GM21423 (cell line): ENCODE measurements at regions not wholly inside any gene's neighbourhood (a gene's known extent, or its start where the extent isn't known, plus 50 kb on each side); places are given as distances from the start of the nearest gene placed in this dataset.

Experiments
- ATAC-seq: cut with Tn5 transposase; IDR thresholded peaks from one replicate; pipeline ENCODE4 v1.9.1; 2021; ENCODE audit warnings: mild to moderate bottlenecking, moderate library complexity; ENCODE audit not compliant: unreplicated experiment

DNA sequence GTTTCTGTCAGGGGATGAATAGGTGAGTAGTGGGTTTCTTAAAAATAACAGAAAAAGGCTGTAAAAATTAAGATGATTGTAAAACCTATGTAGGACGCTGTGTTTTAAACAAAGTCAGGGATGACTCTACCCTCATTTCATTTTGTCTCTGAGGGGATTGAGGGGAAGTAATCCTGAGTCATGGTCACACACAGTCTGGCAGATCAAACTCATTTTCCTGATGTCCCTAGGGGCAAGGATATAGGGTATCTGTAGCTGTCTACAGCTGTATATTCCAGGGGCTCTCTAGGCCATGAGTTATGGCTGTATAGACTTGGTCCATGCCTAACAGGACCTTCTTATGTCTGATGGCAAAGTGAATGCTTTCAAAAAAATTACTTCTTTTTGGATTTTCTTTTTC lies 421.1 kb downstream of the PDCD6IP start:
- no peak for ATAC-seq

DNA sequence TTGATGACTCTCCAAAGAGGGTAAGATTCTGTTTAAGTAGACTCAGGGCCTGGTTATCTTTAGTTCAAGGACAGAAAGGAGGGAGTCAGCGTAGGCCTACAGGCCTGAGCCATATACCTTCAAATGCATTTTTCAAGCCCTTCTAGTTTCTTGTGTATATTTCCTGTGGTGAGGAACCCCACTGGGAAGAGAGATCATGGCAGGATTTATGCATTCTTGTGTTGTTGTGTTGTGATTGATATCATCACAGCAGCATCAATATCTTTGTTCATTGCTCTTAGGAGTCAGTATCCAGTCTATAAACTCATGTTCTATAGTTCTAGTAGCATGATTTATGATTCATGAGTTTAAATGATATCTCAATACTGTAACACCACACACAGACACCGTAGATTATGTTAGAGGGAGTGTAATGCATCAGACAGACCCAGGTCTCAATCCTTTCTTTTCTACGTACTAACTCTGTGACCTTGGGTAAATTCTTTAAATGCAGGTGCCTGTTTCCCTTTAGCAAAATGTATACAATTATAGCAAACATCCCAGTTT lies 427.5 kb downstream of the PDCD6IP start:
- no peak for ATAC-seq

DNA sequence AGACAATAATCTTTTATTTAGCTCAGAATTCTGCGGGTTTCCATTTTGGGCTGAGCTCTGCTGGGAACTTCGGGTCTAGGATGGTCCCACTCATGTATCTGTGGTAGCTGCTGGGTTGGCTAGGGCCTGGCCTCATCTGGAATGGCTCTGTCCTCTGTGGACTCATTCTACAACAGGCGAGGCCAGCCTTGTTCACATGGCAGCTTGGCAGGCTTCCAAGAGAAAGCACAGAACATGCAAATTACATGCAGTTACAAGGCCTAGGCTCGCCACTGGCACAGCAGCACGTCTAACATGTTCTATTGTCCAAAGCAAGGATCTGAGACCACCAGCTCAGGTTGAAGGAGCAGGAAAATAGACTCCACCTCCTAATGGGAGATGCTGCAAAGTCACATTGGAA lies 431.4 kb downstream of the PDCD6IP start:
- no peak for ATAC-seq

DNA sequence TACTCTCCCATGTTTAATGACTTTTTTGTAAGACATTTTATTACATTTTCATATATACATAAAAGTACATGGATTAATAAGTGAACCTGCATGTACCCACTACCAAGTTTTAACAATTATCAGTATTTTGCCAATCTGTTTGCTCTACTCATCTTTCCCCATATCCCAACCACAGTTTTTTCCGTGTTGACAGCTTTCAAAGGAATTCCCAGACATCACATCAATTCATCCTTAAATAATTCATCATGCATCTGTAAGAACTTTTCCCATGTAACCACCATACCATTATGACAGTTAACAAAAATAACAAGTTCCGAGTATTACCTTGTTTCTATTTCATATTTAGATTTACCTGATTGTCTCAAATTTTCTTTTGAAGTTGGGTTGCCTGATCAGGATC lies 436.7 kb downstream of the PDCD6IP start:
- no peak for ATAC-seq

DNA sequence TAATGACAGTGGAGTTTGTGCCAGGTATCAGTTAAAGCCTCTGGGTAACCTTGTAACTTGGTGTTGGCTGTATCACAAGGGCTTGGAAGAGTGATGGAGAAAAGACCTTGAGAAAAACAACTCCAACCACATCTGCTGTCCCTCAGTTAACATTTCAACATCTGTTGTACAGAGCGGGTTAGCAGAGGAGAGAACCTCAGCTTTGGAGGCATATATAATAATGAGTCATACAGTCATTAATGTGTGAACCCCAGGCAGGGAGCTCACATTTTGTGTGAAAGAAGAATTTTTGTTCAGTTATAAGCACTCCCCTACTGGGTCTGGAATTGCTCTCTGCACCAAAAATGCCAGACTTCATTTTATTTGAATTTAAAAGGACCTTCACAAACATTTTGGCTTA lies 439.5 kb downstream of the PDCD6IP start:
- ATAC-seq, result no peak

DNA sequence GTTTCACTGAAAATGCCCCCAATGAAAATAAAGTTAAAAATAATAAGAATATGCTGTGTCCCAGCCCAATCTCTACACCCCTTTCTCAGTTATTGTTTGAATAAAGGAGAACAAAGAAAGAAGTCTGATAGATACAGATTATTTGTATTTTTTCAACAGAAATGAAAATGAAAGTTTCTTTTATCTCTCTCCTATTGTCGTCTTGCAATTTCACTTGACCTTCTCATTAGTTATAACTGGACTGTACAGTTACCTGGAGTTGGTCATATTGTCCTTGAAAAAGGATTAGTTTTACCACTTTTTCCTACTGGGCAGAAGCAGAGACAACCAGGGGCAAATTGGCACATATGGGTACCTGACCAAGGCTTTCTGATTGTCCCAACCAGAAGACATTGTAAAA lies 440.0 kb downstream of the PDCD6IP start:
- ATAC-seq, result no peak

DNA sequence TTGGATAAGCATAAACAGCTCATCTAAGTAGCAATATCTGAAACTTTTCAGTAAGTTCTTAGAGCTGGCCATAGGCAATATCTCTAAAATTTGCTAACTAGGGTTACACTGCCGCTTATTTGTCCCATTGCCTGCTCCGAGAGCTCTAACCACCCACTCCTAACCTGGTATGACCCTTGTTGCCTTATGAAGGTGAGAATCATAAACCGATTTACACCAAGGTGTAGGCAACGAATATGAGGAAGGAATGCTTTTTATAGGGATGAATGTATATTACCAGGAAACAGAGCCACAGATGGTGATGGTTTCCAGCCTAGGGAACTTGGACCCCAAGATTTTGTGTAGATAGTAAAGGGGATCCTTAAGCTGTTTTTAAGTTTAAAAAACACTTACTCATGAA lies 440.9 kb downstream of the PDCD6IP start:
- no peak for ATAC-seq

DNA sequence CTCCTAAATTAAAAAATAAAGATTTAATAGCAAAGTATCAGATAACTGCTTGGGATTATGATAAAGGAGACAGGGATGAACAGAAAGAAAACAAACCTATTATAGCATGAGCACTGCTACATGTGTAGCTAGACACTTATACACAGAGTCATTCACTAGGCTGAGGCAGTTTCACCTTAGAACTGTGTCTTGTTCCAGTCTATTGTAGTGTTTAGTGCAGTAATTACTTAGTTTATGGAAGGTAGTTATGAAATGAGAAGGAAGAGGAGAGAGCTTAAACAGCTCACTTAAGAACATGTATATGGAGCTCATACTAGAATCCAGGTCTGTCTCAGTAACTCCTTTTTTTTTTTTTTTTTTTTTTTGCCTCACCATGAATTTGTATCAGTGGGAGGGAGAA lies 441.4 kb downstream of the PDCD6IP start:
- ATAC-seq, result no peak

DNA sequence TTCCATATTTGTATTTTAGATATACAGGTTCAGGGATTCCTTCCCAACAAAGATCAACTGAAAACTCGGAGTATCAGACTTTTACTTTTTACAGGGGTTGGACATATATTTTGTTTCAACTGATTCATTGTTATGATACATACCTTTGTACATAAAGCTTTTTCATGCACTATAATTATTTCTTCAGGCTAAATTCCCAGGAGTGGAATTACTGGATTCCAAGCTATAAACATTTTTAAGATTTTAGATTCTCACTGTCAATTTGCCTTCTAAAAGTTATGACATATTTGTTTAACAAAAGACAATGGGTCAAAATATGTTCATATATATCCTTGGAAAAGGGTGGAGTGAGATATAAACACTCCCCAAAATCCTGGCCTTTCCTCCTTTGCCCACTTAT lies 449.0 kb downstream of the PDCD6IP start:
- ATAC-seq, result no peak

DNA sequence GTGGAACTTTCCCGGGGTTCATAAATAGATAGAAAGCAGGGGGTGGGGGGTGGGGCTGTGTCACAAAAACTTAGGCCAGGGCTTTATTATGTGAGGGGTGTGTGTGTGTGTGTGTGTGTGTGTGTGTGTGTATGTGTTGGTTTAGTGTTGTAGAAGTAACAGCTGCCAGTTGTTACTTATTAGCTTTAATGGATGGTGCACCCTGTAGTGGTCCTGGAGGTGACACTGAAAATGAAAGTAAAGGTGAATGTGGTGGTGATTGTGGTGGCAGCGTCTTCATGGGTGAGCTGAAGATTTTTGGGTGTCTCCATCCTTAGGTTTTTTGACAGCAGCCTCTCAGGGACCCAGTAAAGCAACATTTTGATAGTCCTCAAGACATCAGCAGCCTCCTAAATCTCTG lies 449.9 kb downstream of the PDCD6IP start:
- peak; percentile 97 for ATAC-seq

DNA sequence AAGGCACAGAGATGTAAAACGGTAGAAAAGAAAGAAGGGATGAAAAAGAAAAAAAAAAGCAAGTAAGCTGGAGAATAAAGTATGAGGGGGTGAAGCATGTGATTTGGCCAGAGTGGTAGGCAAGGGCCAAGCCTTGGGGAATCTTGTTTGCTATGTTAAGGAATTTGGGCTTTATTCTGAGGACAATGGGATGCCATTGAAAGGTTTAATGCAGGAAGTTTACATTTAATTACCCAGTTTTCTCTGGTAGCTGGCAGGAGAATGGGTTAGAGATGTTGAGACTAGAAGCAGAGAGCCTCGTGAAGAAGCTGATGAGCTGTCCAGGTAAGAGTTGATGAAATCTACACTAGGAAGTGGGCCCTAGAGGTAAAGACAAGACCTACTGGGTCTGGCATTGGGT lies 455.9 kb downstream of the PDCD6IP start:
- ATAC-seq, result no peak

DNA sequence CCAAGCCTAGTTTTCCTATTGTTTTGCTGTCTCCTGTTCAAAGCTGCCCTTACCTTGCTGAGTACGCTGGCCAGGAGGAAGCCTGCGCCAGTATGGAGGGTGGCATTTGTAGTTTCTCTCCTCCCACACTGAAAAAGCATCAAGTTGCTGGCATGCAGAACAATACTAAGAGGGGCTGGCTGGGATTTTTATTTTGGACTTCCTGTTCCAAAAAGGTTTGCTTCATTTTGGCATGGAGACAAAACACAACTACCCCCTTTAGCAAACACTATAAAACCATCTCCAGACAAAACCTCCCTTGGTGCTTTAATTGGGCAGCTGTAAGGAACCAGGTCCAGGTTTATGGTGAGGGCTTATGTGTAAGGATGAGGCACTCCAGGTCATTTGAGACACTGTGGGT lies 457.6 kb downstream of the PDCD6IP start:
- no peak for ATAC-seq

DNA sequence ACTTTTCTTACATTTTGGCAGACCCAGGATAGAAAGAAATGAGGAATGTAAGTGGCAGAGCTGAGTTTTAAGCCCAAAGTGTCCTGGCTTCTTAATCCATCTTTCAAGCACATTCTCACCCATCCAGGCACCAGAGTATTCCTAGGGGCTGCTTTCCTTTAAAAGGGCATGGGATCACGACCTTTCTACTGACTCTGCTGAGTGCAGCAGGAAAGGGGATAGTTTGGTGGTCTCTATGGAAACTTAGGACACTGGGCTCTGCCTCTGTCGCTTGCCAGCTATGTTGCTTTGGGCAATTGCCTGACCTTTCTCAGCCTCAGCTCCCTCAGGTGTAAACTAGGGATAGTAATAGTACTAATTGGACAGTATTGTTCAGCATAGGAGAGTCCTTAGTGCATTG lies 458.4 kb downstream of the PDCD6IP start:
- ATAC-seq, result no peak

DNA sequence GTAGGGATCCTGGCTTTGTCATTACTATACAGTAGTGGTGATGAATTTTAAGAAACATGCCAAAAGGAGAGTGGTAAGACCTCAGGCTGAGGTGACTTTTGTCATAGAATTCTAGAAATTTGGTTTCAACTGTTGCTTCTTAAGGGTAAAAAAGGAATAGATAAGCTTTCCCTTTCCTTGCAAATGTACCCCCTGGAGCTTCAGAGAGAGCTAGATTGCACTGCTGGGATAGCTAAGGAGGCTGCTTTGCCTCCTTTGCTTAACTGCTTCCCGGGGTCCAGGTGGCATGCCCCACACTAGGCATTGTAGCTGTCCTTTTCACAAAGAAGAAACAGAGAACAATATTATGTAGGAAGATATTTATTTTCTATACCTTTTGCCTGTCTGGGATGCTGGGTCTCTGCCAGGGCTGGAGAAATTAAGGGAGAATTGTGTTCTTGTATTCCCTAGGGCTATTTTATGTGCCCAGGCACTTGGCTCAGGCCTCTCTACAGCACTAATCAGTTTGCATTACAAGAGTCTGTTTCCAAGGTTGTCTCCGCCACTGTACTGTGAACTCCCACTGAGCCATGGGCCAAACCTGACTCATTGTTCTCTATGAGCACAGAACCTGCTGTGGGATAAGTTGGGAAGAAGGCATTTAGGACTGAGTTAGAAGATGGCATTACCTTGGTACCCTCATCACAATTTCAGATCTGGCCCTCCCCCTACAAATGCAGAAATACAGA lies 460.0 kb downstream of the PDCD6IP start:
- no peak for ATAC-seq

DNA sequence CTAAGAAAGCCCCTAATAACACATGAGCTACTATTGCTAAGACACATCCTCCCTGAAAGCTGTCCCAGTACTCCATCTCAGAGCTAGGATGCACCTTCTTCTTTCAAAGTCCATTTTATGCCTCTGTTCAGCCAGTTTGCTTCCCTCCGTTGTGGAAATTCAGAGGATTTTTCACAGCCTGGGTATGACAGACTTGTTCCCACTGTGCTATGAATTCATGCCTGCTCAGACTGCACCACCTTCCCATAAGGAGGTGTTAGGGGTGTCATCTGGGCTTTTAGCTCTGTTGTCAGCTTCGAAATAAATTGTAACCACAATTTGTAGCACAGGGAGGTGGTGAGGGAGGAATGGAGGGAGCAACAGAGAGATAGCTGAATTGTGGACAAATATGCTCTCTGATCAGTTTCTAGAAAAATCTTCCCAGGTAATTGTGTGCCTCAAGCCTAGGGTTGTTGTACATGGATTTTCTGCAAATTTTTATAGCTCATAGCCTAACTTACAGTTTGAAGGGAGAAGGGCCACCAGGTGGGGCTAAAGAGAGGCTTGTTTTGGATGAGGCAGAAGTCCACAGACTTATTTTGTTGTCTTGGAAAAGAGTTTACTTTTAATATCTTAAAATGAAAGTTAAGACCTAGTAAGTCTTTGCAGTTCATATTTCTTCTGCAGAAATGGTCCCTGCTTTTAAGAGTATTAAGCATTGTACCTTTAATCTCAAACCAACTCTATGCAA lies 462.0 kb downstream of the PDCD6IP start:
- peak; percentile 33 for ATAC-seq

DNA sequence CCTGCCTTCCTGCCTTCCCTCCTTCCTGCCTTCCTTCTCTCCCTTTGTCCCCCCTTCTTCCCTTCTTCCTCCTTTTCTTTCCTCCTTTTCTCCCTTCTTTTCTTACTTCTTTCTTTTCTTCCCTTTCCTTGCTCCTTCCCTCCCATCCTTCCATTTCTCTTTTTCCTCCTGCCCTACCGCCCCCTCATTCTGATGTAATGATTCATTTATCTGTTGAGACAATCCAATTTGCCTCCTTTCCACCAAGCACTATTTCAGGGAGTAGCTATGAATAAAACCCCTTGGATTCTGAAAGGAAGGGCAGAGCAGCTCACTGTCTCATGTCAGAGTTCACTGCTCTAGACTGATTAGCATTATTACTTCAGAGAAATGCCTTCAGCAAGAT lies 462.6 kb downstream of the PDCD6IP start:
- no peak for ATAC-seq

DNA sequence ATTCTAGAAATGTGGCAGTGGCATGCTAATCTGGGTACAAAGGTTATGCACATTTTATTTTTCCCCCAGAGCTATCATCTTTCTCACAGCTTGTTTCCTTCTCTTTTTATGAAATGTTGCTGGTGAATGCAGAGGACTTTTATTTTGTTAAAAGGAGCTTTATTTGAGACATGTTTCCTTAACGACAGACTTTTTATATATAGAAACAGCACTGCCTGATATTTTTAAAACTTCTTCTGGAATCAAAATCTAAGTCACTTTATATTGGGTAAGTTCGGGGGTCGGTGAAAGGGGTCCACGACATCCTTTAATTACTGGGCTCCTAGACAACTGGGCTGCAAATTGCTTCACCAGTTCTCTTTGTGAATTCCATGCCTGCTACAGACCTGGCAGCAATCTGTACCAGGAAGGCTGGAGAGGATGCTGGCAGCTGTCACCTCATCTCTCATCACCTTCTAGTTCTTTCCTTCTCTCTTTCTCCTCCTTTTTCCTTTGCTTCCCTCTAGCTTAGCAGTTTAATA lies 464.7 kb downstream of the PDCD6IP start:
- ATAC-seq, result no peak

DNA sequence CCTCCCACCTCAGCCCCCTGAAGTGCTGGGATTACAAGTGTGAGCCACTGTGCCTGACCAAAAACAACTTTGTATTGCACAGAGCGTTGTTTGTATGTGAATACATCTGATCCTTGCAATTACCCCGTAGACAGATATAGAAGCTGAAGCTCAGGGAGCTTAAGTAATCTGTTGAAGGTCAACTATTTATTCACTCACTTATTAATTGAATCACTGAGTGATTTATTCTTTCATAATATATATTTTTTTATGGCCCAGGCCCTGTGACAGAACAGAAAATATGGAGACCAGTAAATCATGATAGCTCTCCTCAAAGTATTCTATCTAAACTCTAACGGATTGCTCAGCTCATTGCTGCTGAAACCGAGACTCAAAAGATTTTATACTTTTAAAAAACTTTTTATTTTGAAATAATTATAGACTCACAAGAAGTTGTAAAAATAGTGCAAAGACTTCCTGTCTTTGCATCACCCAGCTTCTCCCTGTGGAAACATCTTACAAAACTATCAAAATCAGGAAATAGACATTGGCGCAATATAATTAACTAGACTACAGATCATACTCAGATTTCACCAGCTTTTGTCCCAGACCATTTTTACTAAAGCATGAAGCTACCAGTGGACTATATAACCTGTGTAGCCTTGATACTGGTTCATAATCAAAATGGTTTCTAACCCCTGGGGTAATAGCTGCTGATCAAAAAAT lies 466.1 kb downstream of the PDCD6IP start:
- ATAC-seq, result no peak

DNA sequence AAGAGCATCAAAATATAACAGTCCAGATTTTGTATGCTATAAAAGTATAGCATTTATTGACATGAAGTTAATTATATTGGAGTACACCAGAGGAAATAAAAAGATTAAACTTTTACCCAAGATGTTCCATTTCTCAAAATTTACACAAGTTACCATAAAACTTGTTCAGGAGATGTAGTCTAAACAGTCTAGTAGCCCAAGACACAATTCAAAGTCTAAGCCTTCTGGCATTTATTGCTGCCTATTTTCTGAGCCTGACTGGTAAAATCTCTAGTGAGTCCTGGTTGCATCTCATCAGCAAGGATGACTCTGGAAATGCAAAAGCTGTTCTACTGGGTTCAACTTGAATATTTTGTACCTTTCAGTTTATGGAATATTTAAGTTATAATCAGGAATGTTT lies 468.7 kb downstream of the PDCD6IP start:
- ATAC-seq, result no peak

DNA sequence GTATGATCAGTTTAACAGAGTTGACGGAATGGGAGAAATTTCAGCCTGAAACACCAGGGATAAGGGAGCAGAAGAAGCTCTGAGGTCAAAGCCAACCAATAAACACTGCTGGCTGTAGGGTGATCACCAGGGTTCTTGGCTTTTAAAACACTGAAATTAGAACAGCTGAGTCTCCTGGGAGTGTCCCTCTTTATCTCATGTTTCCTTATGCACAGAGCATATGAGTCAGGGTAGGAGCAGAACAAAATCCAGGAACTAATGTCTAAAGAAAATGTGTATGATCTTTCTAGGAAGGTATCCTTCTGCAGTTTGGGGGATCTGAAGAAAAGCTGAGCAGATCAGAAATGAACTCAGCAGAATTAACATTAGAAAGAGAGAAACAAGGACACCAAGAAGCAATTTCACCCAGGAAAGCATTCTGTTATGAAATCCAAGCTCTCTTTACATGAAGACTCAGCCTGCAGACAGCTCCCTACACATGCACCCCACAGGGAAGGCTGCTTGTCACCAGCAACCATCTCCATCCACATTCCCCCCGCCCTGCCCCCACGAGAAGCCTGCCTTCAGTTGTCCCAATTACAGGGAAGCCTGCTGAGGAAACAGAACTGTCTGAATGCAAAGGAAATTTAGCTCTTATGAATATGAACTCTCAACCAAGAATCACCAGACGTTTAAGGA lies 469.7 kb downstream of the PDCD6IP start:
- ATAC-seq, result no peak

DNA sequence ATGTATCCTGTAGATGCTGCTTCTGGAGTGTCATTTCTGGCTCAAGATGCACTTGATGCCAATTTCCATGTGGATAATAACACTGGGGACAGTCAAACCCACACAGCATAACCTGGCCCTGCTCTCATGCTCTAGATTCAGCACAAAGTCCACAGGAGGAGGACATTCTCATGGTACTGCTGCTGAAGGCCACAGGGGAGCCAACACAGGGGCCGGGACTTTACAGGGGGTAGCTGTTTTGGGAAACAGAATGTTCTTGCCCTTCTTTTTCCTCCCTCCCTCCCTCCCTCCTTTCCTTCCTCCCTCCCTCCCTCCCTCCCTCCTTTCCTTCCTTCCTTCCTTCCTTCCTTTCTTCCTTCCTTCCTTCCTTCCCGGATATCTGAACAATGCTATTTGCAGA lies 477.4 kb downstream of the PDCD6IP start:
- ATAC-seq, result no peak
